Progenitor cell of endocrine pancreas (in vitro differentiated cells): ENCODE measurements at regions not wholly inside any gene's neighbourhood (a gene's known extent, or its start where the extent isn't known, plus 50 kb on each side); places are given as distances from the start of the nearest gene placed in this dataset.

Source experiments
- DNase-seq: peaks from one replicate; pipeline ENCODE4 v3.0.0; 2021; ENCODE audit warnings: low spot score; ENCODE audit not compliant: unreplicated experiment
- H3K27ac Mint-ChIP-seq: 2 replicates; pipeline ENCODE4 v1.8.0; 2021; ENCODE audit warnings: mild to moderate bottlenecking, moderate library complexity, mixed read lengths
- H3K27me3 Mint-ChIP-seq: 2 replicates; pipeline ENCODE4 v1.8.0; 2021; ENCODE audit warnings: mixed read lengths
- H3K36me3 Mint-ChIP-seq: 2 replicates; pipeline ENCODE4 v1.8.0; 2022; ENCODE audit warnings: mixed read lengths; ENCODE audit not compliant: insufficient read depth
- H3K4me1 Mint-ChIP-seq: 2 replicates; pipeline ENCODE4 v1.8.0; 2021; ENCODE audit warnings: low read depth, mixed read lengths
- H3K4me3 Mint-ChIP-seq: 2 replicates; pipeline ENCODE4 v1.8.0; 2021; ENCODE audit warnings: low read depth, mild to moderate bottlenecking, moderate library complexity, mixed read lengths
- H3K9me3 Mint-ChIP-seq: 2 replicates; pipeline ENCODE4 v1.8.0; 2021; ENCODE audit warnings: low read depth, mixed read lengths
- TF ChIP-seq, protein P1 (sequence below): fragments of 200-600 bp; sonication (generic); IDR thresholded peaks from one replicate; pipeline ENCODE4 v1.5.0; 2021; ENCODE audit warnings: antibody characterized with exemption, mild to moderate bottlenecking; ENCODE audit not compliant: unreplicated experiment

DNA sequence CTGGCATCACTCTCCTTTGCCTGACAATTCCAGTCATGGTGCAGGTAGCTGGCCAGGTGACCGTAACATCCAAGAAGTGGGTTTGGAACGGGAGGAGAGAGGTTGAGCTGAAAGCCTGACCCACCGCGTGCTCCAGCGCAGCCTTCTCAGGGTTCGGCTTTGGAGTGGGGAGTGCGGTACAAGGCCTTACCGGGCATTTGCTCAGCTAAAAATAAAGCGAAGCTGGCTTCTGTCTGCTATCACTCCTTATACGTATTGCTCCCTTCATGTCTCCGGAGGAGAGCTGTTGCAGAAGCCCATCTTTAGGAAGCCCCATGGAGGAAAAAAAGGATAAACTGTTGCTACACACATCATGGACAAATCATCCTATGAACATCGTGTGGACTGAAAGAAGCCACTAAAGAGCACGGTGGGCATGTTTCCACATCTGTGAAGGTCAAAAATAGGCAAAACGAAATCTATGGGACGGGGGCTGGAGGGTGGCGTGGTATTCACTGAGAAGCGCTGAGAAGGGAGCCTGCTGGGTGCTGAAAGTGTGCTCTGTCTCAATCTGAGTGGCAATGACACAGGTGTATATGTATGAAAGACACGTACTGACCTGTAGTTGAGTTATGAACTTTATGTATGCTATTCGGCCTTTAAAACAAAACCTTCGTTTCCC, 57.2 kb upstream of the TAB2 start:
- no peak overlapping the region for H3K27ac Mint-ChIP-seq
- peaks cover 3% of the 10 kb centered on the region for H3K9me3 Mint-ChIP-seq
- no peak overlapping the region for H3K4me3 Mint-ChIP-seq
- DNase-seq = no peak
- H3K27me3 Mint-ChIP-seq = peaks cover 38% of the 10 kb centered on the region
- TF ChIP-seq, protein P1, sequence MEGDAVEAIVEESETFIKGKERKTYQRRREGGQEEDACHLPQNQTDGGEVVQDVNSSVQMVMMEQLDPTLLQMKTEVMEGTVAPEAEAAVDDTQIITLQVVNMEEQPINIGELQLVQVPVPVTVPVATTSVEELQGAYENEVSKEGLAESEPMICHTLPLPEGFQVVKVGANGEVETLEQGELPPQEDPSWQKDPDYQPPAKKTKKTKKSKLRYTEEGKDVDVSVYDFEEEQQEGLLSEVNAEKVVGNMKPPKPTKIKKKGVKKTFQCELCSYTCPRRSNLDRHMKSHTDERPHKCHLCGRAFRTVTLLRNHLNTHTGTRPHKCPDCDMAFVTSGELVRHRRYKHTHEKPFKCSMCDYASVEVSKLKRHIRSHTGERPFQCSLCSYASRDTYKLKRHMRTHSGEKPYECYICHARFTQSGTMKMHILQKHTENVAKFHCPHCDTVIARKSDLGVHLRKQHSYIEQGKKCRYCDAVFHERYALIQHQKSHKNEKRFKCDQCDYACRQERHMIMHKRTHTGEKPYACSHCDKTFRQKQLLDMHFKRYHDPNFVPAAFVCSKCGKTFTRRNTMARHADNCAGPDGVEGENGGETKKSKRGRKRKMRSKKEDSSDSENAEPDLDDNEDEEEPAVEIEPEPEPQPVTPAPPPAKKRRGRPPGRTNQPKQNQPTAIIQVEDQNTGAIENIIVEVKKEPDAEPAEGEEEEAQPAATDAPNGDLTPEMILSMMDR = no peak
- H3K4me1 Mint-ChIP-seq = peaks cover 2% of the 10 kb centered on the region
- H3K36me3 Mint-ChIP-seq = no peaks in the 10 kb centered on the region

DNA sequence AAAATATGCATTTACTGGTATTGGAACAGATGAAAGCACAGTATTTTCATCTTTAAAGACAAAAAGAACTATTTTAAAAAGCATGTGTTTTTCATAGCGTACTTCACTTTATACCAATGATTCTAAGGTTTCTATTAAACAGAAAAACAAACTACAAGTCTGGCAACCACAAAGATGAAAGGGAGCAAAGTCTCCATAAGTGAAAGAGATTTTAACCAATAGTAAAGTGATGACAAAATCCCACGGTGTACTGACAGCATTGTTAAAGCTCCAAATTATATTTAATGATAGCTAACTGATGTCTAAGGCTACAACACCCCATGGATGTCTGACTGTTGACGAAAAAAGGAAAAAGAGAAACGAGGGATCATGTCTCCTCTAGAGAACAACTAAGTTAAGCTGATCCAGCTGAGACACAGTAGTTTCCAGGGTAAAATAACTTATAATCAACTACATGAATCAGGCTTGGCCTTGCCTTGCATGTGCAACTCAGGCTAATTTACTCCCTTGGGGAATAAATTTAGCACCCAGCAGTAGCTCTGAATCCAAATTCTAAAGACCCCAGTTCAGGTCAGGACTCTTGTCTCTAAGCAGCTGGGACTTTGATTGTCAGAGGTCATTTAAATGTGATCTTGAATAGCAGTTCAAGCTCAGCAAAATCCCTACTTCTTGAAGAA, 56.0 kb upstream of the TAB2 start:
- no peaks in the 10 kb centered on the region for H3K36me3 Mint-ChIP-seq
- peaks cover 44% of the 10 kb centered on the region for H3K27me3 Mint-ChIP-seq
- no peak overlapping the region for H3K27ac Mint-ChIP-seq
- DNase-seq = no peak
- H3K4me3 Mint-ChIP-seq = no peak overlapping the region
- H3K9me3 Mint-ChIP-seq = peaks cover 3% of the 10 kb centered on the region
- TF ChIP-seq, protein P1 = no peak
- peaks cover 2% of the 10 kb centered on the region for H3K4me1 Mint-ChIP-seq

DNA sequence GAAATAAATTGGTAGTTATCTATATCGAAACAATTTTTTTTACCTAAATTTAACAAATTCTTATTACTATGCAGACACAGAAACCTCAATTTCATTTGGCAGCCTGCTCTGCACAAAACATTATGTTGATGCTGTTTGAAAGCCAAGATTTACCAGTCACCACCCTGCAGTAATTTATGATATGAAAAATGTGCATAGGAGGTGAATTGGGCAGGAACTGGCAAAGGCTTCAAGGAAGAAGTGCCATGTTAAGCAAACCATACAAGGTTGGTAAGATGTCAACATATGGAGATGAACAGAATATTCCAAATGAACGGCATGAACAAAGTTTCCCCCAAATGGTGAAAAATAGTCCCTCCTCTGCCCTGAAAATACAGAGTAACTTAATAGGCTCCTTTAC, 54.2 kb upstream of the TAB2 start:
- TF ChIP-seq, protein P1 = no peak
- no peaks in the 10 kb centered on the region for H3K9me3 Mint-ChIP-seq

DNA sequence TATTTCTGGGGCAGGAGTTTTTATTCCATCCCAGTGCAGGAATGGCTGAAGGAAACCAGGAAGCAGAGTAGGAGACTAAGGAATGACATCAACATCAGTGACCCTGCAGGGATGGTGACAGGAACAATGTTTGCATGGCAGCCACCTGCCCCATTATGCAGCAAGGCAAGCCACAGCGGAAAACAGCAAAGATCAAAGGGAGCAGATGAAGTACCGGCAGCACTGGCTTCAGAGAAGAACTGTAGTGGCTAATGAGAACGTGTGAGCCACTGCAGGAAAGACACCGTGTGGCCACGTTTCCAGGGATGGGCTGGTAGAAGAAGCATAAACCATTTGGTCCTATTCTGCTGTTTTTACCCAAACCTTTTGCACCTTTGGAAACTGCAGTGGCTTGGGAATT, 52.9 kb upstream of the TAB2 start:
- no peaks in the 10 kb centered on the region for H3K9me3 Mint-ChIP-seq
- peaks cover 48% of the 10 kb centered on the region for H3K27me3 Mint-ChIP-seq
- no peak overlapping the region for H3K4me3 Mint-ChIP-seq
- H3K4me1 Mint-ChIP-seq = no peaks in the 10 kb centered on the region
- no peak for DNase-seq
- TF ChIP-seq, protein P1 = no peak
- H3K27ac Mint-ChIP-seq = no peak overlapping the region
- no peaks in the 10 kb centered on the region for H3K36me3 Mint-ChIP-seq

More for the DNA sequence above, 54.2 kb upstream of the TAB2 start:
- Mint-ChIP-seq H3K4me1 (no peaks in the 10 kb centered on the region), H3K36me3 (no peaks in the 10 kb centered on the region), H3K4me3 (no peak overlapping the region), H3K27ac (no peak overlapping the region), H3K27me3 (peaks cover 54% of the 10 kb centered on the region)
- DNase-seq = no peak

DNA sequence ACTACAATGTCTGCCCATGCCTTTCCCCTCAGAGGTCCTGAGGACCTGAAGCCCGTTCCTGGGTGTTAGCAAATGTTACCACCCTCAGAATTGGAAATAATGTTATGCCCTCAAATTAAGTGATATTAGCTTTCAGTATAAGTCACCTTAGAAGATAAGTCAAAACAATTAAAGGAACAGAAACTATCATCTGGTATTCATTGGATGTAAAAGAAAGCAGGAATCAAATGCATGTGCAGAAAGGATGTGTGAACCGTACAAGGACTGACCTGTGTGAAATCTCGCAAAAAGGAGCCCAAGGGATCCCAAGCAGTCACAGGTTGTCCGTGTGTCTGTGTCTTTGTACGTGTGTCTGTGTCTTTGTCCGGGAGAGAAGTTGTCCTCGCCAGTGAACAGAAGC, 51.6 kb upstream of the TAB2 start:
- Mint-ChIP-seq H3K4me1 (no peaks in the 10 kb centered on the region), H3K27me3 (peaks cover 38% of the 10 kb centered on the region), H3K36me3 (no peaks in the 10 kb centered on the region), H3K9me3 (no peaks in the 10 kb centered on the region), H3K4me3 (no peak overlapping the region), H3K27ac (no peak overlapping the region)
- DNase-seq = no peak
- TF ChIP-seq, protein P1 = no peak
